ENCODE measurements at regions not wholly inside any gene's neighbourhood (a gene's known extent, or its start where the extent isn't known, plus 50 kb on each side); places are given as distances from the start of the nearest gene placed in this dataset.

DNA sequence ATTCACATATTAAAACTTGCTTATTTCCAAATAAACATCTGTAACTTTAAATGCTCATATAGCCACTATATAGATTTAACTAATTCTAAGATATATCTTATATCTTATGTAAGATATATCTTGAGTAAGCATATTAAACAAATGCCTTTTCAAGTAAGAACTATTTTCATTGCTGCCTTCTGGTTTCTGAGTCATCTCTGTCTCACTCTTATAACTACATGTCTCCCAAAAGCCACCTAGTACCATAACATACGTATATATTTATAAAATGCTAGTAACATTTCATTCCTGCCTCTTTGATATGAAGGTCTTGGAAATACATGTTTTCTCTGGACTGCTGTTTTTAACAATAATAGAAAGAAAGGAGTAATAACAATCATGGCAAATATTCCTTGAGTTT lies 429.5 kb downstream of the DTWD2 start:
- DNase-seq (ENCODE audit: low read depth): no peak
- TF ChIP-seq, protein P1, sequence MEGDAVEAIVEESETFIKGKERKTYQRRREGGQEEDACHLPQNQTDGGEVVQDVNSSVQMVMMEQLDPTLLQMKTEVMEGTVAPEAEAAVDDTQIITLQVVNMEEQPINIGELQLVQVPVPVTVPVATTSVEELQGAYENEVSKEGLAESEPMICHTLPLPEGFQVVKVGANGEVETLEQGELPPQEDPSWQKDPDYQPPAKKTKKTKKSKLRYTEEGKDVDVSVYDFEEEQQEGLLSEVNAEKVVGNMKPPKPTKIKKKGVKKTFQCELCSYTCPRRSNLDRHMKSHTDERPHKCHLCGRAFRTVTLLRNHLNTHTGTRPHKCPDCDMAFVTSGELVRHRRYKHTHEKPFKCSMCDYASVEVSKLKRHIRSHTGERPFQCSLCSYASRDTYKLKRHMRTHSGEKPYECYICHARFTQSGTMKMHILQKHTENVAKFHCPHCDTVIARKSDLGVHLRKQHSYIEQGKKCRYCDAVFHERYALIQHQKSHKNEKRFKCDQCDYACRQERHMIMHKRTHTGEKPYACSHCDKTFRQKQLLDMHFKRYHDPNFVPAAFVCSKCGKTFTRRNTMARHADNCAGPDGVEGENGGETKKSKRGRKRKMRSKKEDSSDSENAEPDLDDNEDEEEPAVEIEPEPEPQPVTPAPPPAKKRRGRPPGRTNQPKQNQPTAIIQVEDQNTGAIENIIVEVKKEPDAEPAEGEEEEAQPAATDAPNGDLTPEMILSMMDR (IDR thresholded peaks at IDR 0.05; ENCODE audit: insufficient read depth, low read length): no peak
- no peak overlapping the region for H3K4me3 ChIP-seq (ENCODE audit: low read depth, low read length)

DNA sequence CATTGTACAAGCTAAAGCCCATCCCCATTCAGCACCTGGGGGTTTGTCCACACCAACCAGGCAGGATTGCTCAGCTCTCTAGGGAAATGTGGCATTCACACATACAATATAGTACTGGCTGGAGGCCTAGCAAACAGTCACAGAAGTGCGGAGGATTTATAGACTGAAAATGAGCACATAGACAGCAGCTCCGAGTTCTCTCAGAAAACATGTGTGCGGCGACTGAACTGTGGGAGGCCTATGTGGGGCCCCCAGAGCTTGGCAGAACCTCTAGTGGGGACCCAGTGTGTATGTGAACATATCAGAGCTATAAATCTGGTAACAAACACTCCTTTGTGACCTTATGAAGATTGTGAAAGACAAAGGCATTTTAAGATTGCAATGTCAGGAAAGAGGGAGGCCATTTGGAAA lies 431.1 kb downstream of the DTWD2 start:
- DNase-seq (ENCODE audit: low read depth): no peak
- TF ChIP-seq, protein P1 (IDR thresholded peaks at IDR 0.05; ENCODE audit: insufficient read depth, low read length): no peak

DNA sequence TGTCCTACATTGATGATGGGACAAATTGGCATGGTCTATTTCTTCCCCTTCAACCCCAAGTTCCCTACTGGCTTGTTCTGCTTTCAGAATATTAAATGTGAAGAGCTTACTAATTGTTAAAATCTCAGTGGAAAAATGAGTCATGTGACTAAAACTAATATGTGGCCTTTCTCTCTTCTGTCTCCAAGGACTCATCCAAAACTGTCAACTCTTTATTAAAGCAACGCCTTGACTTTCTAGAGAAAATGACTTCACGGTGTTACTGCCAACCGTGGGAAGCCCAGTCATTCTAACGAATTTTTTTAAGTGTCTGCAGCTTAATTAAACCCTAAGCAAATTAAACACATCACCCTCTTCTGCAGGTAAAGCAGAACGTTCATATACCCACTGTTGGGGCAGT lies 431.6 kb downstream of the DTWD2 start:
- DNase-seq (ENCODE audit: low read depth): no peak
- TF ChIP-seq, protein P1 (IDR thresholded peaks at IDR 0.05; ENCODE audit: insufficient read depth, low read length): no peak
- H3K4me3 ChIP-seq (ENCODE audit: low read depth, low read length): no peak overlapping the region

More for the DNA sequence above, 431.1 kb downstream of the DTWD2 start:
- H3K4me3 ChIP-seq (ENCODE audit: low read depth, low read length): no peak overlapping the region

DNA sequence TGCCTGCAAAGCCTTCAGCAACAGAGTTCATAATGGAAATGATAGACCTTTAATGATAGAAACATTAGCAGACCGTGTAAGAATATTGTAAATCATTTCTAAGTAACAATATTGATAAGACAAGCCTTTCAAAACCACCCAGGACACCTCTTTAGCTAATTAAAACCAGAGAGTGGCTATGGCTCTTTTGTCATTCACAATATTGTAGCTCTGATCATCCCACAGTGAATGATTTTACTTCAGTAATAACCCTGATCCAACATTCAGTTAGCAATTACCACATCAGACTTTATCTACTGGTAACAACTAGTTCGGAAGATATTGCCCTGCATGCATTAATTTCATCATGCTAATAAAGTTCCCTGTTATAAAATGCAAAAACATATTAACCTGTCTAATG lies 432.6 kb downstream of the DTWD2 start:
- no peak overlapping the region for H3K4me3 ChIP-seq (ENCODE audit: low read depth, low read length)
- TF ChIP-seq, protein P1 (IDR thresholded peaks at IDR 0.05; ENCODE audit: insufficient read depth, low read length): no peak
- no peak for DNase-seq (ENCODE audit: low read depth)

DNA sequence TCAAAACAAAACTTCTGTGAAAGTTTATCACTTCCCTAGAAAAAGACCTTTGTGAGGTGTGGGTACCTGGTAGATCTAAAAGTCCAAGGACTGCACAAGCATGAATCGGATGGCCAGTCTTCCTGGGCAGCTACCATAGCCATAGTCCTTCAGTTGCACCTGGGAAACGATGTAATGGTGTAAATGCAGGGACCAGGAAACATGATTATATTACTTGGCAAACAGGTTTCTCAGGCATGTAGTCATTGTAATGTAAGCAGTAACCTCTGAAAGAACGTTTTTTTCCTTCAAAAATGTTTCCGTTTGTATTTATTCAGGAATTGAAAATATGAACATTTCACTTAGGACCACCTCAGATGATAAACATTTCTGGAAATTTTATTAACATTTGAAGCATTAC lies 433.4 kb downstream of the DTWD2 start:
- TF ChIP-seq, protein P1 (IDR thresholded peaks at IDR 0.05; ENCODE audit: insufficient read depth, low read length): no peak
- DNase-seq (ENCODE audit: low read depth): no peak
- H3K4me3 ChIP-seq (ENCODE audit: low read depth, low read length): no peak overlapping the region

DNA sequence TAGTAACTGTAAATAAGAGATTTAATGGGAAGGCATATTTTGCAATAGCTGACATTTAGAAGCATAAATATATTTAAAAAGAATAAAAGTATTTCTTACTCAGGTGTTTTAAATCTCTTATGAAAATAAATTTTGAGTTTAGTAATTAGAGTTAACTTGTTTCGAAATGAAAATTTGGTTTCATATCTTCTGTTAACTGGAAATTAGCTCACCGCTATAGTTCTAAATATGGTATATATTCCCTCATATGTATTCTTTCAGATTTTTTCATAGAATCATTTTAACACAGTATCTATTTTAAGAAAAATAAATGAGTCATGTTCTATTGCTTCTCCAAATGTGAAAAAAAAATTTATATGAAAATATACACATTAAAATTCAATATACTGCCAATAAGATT lies 434.1 kb downstream of the DTWD2 start:
- no peak overlapping the region for H3K4me3 ChIP-seq (ENCODE audit: low read depth, low read length)
- TF ChIP-seq, protein P1 (IDR thresholded peaks at IDR 0.05; ENCODE audit: insufficient read depth, low read length): no peak
- DNase-seq (ENCODE audit: low read depth): no peak

DNA sequence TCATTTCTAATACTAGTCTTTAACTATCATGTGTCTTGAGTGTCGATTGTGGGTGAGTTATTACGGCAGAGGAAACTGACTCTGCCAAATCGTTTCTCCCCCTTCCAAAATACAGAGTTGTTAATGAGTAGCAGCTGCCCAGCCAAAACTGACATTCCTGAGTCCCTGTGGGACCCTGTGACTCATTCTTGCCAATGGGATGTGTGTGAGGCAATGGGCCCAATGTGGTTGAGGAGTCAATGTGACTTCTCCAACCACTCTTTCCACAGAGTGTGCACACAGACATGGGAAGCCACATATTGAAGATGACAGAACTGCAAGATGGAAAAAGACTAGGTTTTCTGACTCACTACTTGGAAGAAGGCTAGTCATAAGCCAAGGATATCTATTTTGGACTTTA lies 434.7 kb downstream of the DTWD2 start:
- no peak overlapping the region for H3K4me3 ChIP-seq (ENCODE audit: low read depth, low read length)
- TF ChIP-seq, protein P1 (IDR thresholded peaks at IDR 0.05; ENCODE audit: insufficient read depth, low read length): no peak
- peak; percentile 79 for DNase-seq (ENCODE audit: low read depth)

Measured in fibroblast of the aortic adventitia (primary cell).